SK-N-MC (cell line): ENCODE measurements at regions not wholly inside any gene's neighbourhood (a gene's known extent, or its start where the extent isn't known, plus 50 kb on each side); places are given as distances from the start of the nearest gene placed in this dataset.
"Not testable (repeated sequence)": the region's sequence is repeated elsewhere in the genome, so short reads cannot be mapped to it uniquely, and the experiment has no call there.

Source experiments
- DNase-seq: peaks from one replicate; pipeline ENCODE4 v3.0.0-alpha.2; 2011; ENCODE audit warnings: low read depth, low spot score
- H3K27ac ChIP-seq: fragments of 200-600 bp; sonication (generic); 2 replicates; pipeline ENCODE4 v1.5.1; 2016; ENCODE audit warnings: mixed run types
- H3K36me3 ChIP-seq: fragments of 200-600 bp; sonication (generic); 2 replicates; pipeline ENCODE4 v1.6.1; 2017; ENCODE audit warnings: antibody characterized with exemption, low read length, mixed read lengths; ENCODE audit not compliant: insufficient read depth
- H3K4me3 ChIP-seq: fragments of 200-600 bp; sonication (generic); 2 replicates; pipeline ENCODE4 v1.5.1; 2016
- H3K9ac ChIP-seq: fragments of 200-600 bp; sonication (generic); 2 replicates; pipeline ENCODE4 v1.8.0; 2017; ENCODE audit warnings: mixed run types, mixed read lengths; ENCODE audit not compliant: insufficient read length
- H3K9me3 ChIP-seq: fragments of 200-600 bp; sonication (generic); 2 replicates; pipeline ENCODE4 v1.6.1; 2017; ENCODE audit warnings: low read depth, mild to moderate bottlenecking, antibody characterized with exemption, low read length, moderate library complexity, mixed read lengths
- EZH2 ChIP-seq: fragments of 200-600 bp; sonication (generic); IDR thresholded peaks from one replicate; pipeline ENCODE4 v1.6.1; 2017; ENCODE audit warnings: antibody characterized with exemption
- FOXP2 ChIP-seq: optimal IDR thresholded peaks from 2 replicates; pipeline ENCODE3; 2011; ENCODE audit warnings: mild to moderate bottlenecking, moderate library complexity; ENCODE audit not compliant: insufficient read depth; ENCODE audit errors: extremely low read length, control extremely low read depth
- POLR2AphosphoS5 ChIP-seq: IDR thresholded peaks from 2 replicates; pipeline ENCODE4 v1.6.1; 2012; ENCODE audit warnings: mild to moderate bottlenecking, low read depth, low read length, borderline replicate concordance

GRCh38 chr5:26386532-26386931 is 651.9 kb downstream of the CDH9 start:
- no peak for DNase-seq

GRCh38 chr5:26364624-26365023 is 673.8 kb downstream of the CDH9 start:
- H3K4me3 ChIP-seq, H3K9ac ChIP-seq, DNase-seq, H3K36me3 ChIP-seq, H3K27ac ChIP-seq, H3K9me3 ChIP-seq: not testable (repeated sequence)

More at GRCh38 chr5:26386532-26386931, 651.9 kb downstream of the CDH9 start:
- no peak overlapping the region for H3K9ac ChIP-seq
- no peak overlapping the region for H3K4me3 ChIP-seq
- no peak for TF ChIP-seq POLR2AphosphoS5
- H3K36me3 ChIP-seq: no peaks in the 10 kb centered on the region
- no peaks in the 10 kb centered on the region for H3K9me3 ChIP-seq
- H3K27ac ChIP-seq: no peak overlapping the region

GRCh38 chr5:26343801-26344325 is 694.5 kb downstream of the CDH9 start:
- Histone ChIP-seq H3K27ac (no peak overlapping the region), H3K9ac (no peak overlapping the region), H3K36me3 (no peaks in the 10 kb centered on the region), H3K9me3 (no peaks in the 10 kb centered on the region), H3K4me3 (no peak overlapping the region)
- no peak for DNase-seq
- TF ChIP-seq POLR2AphosphoS5 (no peak), EZH2 (no peak), FOXP2 (no peak)

GRCh38 chr5:26339576-26339975 is 698.8 kb downstream of the CDH9 start:
- TF ChIP-seq FOXP2: no peak
- TF ChIP-seq POLR2AphosphoS5: no peak
- no peak for TF ChIP-seq EZH2

GRCh38 chr5:26329562-26330189 is 708.7 kb downstream of the CDH9 start:
- no peak overlapping the region for H3K4me3 ChIP-seq
- no peaks in the 10 kb centered on the region for H3K36me3 ChIP-seq
- TF ChIP-seq POLR2AphosphoS5 (no peak), FOXP2 (no peak), EZH2 (no peak)
- no peak overlapping the region for H3K27ac ChIP-seq
- DNase-seq: peak; percentile 8
- H3K9ac ChIP-seq: no peak overlapping the region
- H3K9me3 ChIP-seq: no peaks in the 10 kb centered on the region

More at GRCh38 chr5:26339576-26339975, 698.8 kb downstream of the CDH9 start:
- Histone ChIP-seq H3K9me3 (no peaks in the 10 kb centered on the region), H3K9ac (no peak overlapping the region), H3K27ac (no peak overlapping the region), H3K4me3 (no peak overlapping the region), H3K36me3 (no peaks in the 10 kb centered on the region)
- no peak for DNase-seq

GRCh38 chr5:26326153-26326759 is 712.1 kb downstream of the CDH9 start:
- Histone ChIP-seq H3K27ac (no peak overlapping the region), H3K4me3 (no peak overlapping the region), H3K9me3 (no peaks in the 10 kb centered on the region), H3K9ac (no peak overlapping the region), H3K36me3 (no peaks in the 10 kb centered on the region)
- TF ChIP-seq EZH2: no peak
- TF ChIP-seq FOXP2: no peak
- no peak for TF ChIP-seq POLR2AphosphoS5
- DNase-seq: no peak

- H3K36me3 ChIP-seq, H3K4me3 ChIP-seq, H3K27ac ChIP-seq, DNase-seq, H3K9me3 ChIP-seq, H3K9ac ChIP-seq: not testable (repeated sequence)
Observed at GRCh38 chr5:26325432-26325831, 713.0 kb downstream of the CDH9 start.

GRCh38 chr5:26324273-26324895 is 714.0 kb downstream of the CDH9 start:
- H3K36me3 ChIP-seq, H3K9ac ChIP-seq, H3K27ac ChIP-seq, H3K4me3 ChIP-seq, DNase-seq, H3K9me3 ChIP-seq: not testable (repeated sequence)

GRCh38 chr5:26323794-26324193 is 714.6 kb downstream of the CDH9 start:
- TF ChIP-seq FOXP2: no peak
- no peak for TF ChIP-seq EZH2
- no peak for TF ChIP-seq POLR2AphosphoS5
- Histone ChIP-seq H3K36me3 (no peaks in the 10 kb centered on the region), H3K9me3 (no peaks in the 10 kb centered on the region), H3K9ac (no peak overlapping the region), H3K4me3 (no peak overlapping the region), H3K27ac (no peak overlapping the region)
- no peak for DNase-seq
